Stomach (tissue), 8 donors: ENCODE measurements at regions not wholly inside any gene's neighbourhood (a gene's known extent, or its start where the extent isn't known, plus 50 kb on each side); places are given as distances from the start of the nearest gene placed in this dataset.

Experiments used
- DNase-seq, 2 donors: peaks; one replicate each; pipeline versions ENCODE4 v3.0.0 to v3.0.0-alpha.2; 2013 to 2019
- H3K27ac ChIP-seq, 5 donors: fragments of 200-600 bp in 4 of 5; sonication (generic) in 4 of 5; one replicate each; pipeline ENCODE4 v1.5.1; 2013 to 2019; ENCODE audit warnings: mild to moderate bottlenecking in 1 of 5, moderate library complexity in 1 of 5
- H3K27me3 ChIP-seq, 3 donors: fragments of 200-600 bp; sonication (generic); one replicate each; pipeline ENCODE4 v1.5.1; 2017 to 2019; ENCODE audit warnings: mixed run types in 1 of 3
- H3K36me3 ChIP-seq, 4 donors: fragments of 200-600 bp; sonication (generic); 1 replicate in 3 of 4; 2 replicates in 1 of 4; pipeline ENCODE4 v1.5.1; 2016 to 2019
- H3K4me1 ChIP-seq, 4 donors: fragments of 200-600 bp; sonication (generic); one replicate each; pipeline ENCODE4 v1.5.1; 2016 to 2019
- H3K4me3 ChIP-seq, 4 donors: fragments of 200-600 bp; sonication (generic) in 3 of 4; one replicate each; pipeline ENCODE4 v1.5.1; 2016 to 2019; ENCODE audit warnings: mild to moderate bottlenecking in 1 of 4
- H3K9me3 ChIP-seq, 4 donors: fragments of 200-600 bp; sonication (generic); one replicate each; pipeline ENCODE4 v1.5.1; 2016 to 2019
- EP300 ChIP-seq: sonication (generic); formaldehyde crosslinking; IDR thresholded peaks from one replicate; pipeline ENCODE4 v1.6.1; 2017; ENCODE audit warnings: antibody characterized with exemption
- POLR2A ChIP-seq, 4 donors: fragments of 450-650 bp; IDR thresholded peaks; one replicate each; pipeline ENCODE4 v1.6.1; 2016; ENCODE audit warnings: antibody characterized with exemption in 4 of 4, control low read depth in 2 of 4, mild to moderate bottlenecking in 1 of 4, moderate library complexity in 1 of 4
- POLR2AphosphoS5 ChIP-seq, 3 donors: sonication (generic); formaldehyde crosslinking; IDR thresholded peaks; one replicate each; pipeline ENCODE4 v1.6.1; 2016; ENCODE audit warnings: antibody characterized with exemption in 3 of 3
- WGBS, 5 donors: extraction: QIAGEN DNeasy Blood & Tissue Kit in 3 of 5; methylation state at CpG; one replicate each; pipeline versions ENCODE4 v1.1.5 to v1.1.7; 2013 to 2018; 5-methylcytosine and 5-hydroxymethylcytosine counted together
- intact Hi-C: fragments of 100-400 bp; cut with DNase I; formaldehyde crosslinking; loops from one replicate; pipeline ENCODE4 v1.15.1; 2023; ENCODE audit warnings: low total_unique reads
- TF ChIP-seq, protein P1 (sequence below), 7 experiments: fragments of 450-650 bp in 4 of 7; fragments of 200-600 bp in 3 of 7; sonication (generic) in 3 of 7; IDR thresholded peaks; one replicate each; pipeline ENCODE4 v1.5.1; 2016 to 2019; ENCODE audit warnings: antibody characterized with exemption in 7 of 7, control low read depth in 2 of 7, mild to moderate bottlenecking in 1 of 7
- donor health status: healthy with polysubstance abuse.
- donor health status: Bipolar disorder and iron deficiency.
- donor health status: healthy.

GRCh38 chr13:75946536-75947284 is 310.6 kb downstream of the LMO7 start:
- H3K27me3 ChIP-seq = no peaks in the 10 kb centered on the region
- WGBS, 5 donors = 52 to 85% (median 73%) methylated on average over 4 of the region's 4 CpGs
- intact Hi-C loops = no loop called here
- H3K4me1 ChIP-seq = peaks cover 0 to 6% (median 0%) of the 10 kb centered on the region in 4 donors
- H3K27ac ChIP-seq = peak overlapping the region in 2 of 5 donors; percentile 30 to 33
- peak in 1 of 2 donors; percentile 6 for DNase-seq
- no peaks in the 10 kb centered on the region for H3K36me3 ChIP-seq
- H3K9me3 ChIP-seq = no peaks in the 10 kb centered on the region
- H3K4me3 ChIP-seq = no peak overlapping the region
- TF ChIP-seq, protein P1, sequence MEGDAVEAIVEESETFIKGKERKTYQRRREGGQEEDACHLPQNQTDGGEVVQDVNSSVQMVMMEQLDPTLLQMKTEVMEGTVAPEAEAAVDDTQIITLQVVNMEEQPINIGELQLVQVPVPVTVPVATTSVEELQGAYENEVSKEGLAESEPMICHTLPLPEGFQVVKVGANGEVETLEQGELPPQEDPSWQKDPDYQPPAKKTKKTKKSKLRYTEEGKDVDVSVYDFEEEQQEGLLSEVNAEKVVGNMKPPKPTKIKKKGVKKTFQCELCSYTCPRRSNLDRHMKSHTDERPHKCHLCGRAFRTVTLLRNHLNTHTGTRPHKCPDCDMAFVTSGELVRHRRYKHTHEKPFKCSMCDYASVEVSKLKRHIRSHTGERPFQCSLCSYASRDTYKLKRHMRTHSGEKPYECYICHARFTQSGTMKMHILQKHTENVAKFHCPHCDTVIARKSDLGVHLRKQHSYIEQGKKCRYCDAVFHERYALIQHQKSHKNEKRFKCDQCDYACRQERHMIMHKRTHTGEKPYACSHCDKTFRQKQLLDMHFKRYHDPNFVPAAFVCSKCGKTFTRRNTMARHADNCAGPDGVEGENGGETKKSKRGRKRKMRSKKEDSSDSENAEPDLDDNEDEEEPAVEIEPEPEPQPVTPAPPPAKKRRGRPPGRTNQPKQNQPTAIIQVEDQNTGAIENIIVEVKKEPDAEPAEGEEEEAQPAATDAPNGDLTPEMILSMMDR (IDR thresholded peaks at IDR 0.05) = no peak
- peak in 1 of 3 donors; percentile 60 for TF ChIP-seq POLR2AphosphoS5 (IDR thresholded peaks at IDR 0.05)
- peak; percentile 22 for TF ChIP-seq EP300

- Histone ChIP-seq H3K36me3 (no peaks in the 10 kb centered on the region), H3K9me3 (no peaks in the 10 kb centered on the region), H3K4me3 (no peak overlapping the region), H3K27me3 (no peaks in the 10 kb centered on the region), H3K27ac (peak overlapping the region in 1 of 5 donors; percentile 30), H3K4me1 (peaks cover 0 to 6% (median 0%) of the 10 kb centered on the region in 4 donors)
- intact Hi-C loops = no loop called here
- DNase-seq = no peak
- WGBS, 5 donors = 81 to 90% (median 88%) methylated on average over 3 of the region's 3 CpGs
- TF ChIP-seq POLR2AphosphoS5 (IDR thresholded peaks at IDR 0.05) (no peak), EP300 (no peak), POLR2A (IDR thresholded peaks at IDR 0.05) (no peak)
- TF ChIP-seq, protein P1 (IDR thresholded peaks at IDR 0.05) = no peak
These were observed 309.8 kb downstream of the LMO7 start for GRCh38 chr13:75945841-75946482.

GRCh38 chr13:75938811-75939560 is 302.9 kb downstream of the LMO7 start:
- H3K27ac ChIP-seq = no peak overlapping the region
- H3K27me3 ChIP-seq = no peaks in the 10 kb centered on the region
- 43 to 70% (median 64%) methylated on average over 2 of the region's 2 CpGs for WGBS, 5 donors

DNA sequence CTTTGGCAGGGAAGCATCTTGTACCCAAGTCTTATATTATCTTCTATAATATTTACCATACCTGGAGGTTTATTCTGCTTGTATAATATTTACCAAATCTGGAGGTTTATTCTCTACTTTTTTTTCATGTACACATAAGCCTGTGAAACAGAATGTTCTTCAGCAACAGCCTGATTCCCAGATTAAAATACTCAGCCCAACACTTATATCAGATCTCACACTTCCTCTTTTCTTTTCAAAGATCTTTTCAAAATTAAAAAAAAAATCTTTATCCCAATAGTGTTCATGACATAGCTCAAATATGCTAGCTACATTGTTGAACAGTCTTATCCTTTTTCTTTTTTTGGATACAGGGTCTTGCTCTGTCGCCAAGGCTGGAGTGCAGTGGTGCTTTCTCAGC is 300.7 kb downstream of the LMO7 start:
- TF ChIP-seq POLR2AphosphoS5 (IDR thresholded peaks at IDR 0.05) (no peak), POLR2A (IDR thresholded peaks at IDR 0.05) (no peak), EP300 (no peak)
- TF ChIP-seq, protein P1 (IDR thresholded peaks at IDR 0.05) = no peak
- DNase-seq = no peak
- Histone ChIP-seq H3K36me3 (no peaks in the 10 kb centered on the region), H3K27me3 (no peaks in the 10 kb centered on the region), H3K27ac (no peak overlapping the region), H3K9me3 (no peaks in the 10 kb centered on the region), H3K4me3 (no peak overlapping the region), H3K4me1 (peaks cover 0 to 5% (median 0%) of the 10 kb centered on the region in 4 donors)
- intact Hi-C loops = no loop called here
- 59 to 98% (median 83%) methylated on average over 1 of the region's 1 CpG for WGBS, 5 donors

More at GRCh38 chr13:75938811-75939560, 302.9 kb downstream of the LMO7 start:
- TF ChIP-seq, protein P1 (IDR thresholded peaks at IDR 0.05) = no peak
- TF ChIP-seq POLR2A (IDR thresholded peaks at IDR 0.05) (no peak), EP300 (no peak), POLR2AphosphoS5 (IDR thresholded peaks at IDR 0.05) (no peak)
- no peaks in the 10 kb centered on the region for H3K36me3 ChIP-seq
- intact Hi-C loops = no loop called here
- peak in 1 of 2 donors; percentile 13 for DNase-seq
- peaks cover 0 to 5% (median 0%) of the 10 kb centered on the region in 4 donors for H3K4me1 ChIP-seq
- H3K4me3 ChIP-seq = no peak overlapping the region
- no peaks in the 10 kb centered on the region for H3K9me3 ChIP-seq
